ENCODE measurements at regions not wholly inside any gene's neighbourhood (a gene's known extent, or its start where the extent isn't known, plus 50 kb on each side); places are given as distances from the start of the nearest gene placed in this dataset.

DNA sequence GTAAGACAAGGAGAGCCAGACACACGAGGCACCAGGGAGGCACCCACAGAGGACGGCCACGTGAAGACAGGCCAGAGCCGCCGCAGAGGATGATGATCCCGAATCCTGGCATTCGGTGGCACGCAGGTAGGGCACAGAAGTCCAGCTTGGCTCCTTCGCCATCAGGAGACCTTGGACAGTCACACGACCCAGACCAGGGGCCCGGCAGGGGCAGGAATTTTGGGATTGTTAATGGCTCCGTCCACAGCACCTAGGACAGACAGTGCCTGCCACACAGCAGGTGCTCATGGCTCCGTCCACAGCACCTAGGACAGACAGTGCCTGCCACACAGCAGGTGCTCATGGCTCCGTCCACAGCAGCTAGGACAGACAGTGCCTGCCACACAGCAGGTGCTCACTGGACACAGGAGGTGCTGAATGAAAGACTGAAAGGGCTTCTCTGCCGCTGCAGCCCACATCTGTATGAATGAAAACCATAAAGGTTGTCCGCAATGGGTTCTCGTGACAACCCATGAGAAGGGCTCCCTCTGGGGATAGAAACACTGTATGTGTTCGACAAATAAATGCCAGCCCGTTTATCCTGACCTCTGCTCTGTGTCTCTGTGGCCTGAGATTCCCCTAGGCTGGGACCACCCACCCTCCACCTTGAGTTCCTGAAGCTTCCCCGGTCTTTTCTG is 341.6 kb downstream of the CTTN start:
- no peak overlapping the region for H3K4me3 ChIP-seq (replicated peaks in 1 of 2; ENCODE audit: low read depth in 2 of 2, low read length in 2 of 2)
- TF ChIP-seq, protein P1, sequence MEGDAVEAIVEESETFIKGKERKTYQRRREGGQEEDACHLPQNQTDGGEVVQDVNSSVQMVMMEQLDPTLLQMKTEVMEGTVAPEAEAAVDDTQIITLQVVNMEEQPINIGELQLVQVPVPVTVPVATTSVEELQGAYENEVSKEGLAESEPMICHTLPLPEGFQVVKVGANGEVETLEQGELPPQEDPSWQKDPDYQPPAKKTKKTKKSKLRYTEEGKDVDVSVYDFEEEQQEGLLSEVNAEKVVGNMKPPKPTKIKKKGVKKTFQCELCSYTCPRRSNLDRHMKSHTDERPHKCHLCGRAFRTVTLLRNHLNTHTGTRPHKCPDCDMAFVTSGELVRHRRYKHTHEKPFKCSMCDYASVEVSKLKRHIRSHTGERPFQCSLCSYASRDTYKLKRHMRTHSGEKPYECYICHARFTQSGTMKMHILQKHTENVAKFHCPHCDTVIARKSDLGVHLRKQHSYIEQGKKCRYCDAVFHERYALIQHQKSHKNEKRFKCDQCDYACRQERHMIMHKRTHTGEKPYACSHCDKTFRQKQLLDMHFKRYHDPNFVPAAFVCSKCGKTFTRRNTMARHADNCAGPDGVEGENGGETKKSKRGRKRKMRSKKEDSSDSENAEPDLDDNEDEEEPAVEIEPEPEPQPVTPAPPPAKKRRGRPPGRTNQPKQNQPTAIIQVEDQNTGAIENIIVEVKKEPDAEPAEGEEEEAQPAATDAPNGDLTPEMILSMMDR (IDR thresholded peaks at IDR 0.05; ENCODE audit: low read depth, low read length): no peak
- no peak for DNase-seq (ENCODE audit: low read depth in 2 of 2)

DNA sequence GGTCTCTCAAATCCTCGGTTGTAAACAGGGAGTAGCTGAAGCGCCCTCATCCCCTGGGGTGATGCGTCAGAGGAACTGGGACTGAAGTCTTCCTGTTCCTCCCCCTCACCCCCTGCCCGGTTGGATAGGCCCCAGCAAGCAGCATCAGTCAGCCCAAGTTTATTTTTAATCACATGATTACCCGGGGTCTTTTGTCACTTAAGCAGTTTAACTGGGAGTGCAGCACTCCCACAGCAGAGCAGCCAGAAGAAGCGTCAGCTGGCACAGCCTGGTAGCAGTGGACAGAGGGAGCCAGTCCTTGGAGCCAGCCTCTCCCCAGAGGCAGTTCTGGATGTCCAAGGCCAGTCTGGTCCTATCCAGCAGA is 342.1 kb downstream of the CTTN start:
- no peak for DNase-seq (ENCODE audit: low read depth in 2 of 2)
- TF ChIP-seq, protein P1 (IDR thresholded peaks at IDR 0.05; ENCODE audit: low read depth, low read length): no peak

DNA sequence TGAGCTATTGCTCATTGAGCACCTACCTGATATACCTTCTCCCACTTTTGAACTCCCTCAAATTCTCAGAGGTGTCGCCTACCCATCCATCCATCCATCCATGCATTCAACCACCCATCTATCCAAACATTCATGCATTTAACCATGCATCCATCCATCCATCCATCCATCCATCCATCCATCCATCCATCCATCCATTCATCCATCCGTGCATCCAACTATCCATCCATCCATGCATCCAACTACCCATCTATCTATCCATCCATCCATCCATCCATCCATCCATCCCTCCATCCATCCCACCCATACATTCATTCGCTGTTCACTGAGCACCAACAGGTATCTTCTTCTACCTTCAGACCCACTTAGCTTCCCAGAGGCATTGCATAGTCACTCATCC is 342.8 kb downstream of the CTTN start:
- no peak overlapping the region for H3K4me3 ChIP-seq (replicated peaks in 1 of 2; ENCODE audit: low read depth in 2 of 2, low read length in 2 of 2)
- no peak for DNase-seq (ENCODE audit: low read depth in 2 of 2)
- TF ChIP-seq, protein P1 (IDR thresholded peaks at IDR 0.05; ENCODE audit: low read depth, low read length): no peak

More for the DNA sequence above, 342.1 kb downstream of the CTTN start:
- H3K4me3 ChIP-seq (replicated peaks in 1 of 2; ENCODE audit: low read depth in 2 of 2, low read length in 2 of 2): no peak overlapping the region

DNA sequence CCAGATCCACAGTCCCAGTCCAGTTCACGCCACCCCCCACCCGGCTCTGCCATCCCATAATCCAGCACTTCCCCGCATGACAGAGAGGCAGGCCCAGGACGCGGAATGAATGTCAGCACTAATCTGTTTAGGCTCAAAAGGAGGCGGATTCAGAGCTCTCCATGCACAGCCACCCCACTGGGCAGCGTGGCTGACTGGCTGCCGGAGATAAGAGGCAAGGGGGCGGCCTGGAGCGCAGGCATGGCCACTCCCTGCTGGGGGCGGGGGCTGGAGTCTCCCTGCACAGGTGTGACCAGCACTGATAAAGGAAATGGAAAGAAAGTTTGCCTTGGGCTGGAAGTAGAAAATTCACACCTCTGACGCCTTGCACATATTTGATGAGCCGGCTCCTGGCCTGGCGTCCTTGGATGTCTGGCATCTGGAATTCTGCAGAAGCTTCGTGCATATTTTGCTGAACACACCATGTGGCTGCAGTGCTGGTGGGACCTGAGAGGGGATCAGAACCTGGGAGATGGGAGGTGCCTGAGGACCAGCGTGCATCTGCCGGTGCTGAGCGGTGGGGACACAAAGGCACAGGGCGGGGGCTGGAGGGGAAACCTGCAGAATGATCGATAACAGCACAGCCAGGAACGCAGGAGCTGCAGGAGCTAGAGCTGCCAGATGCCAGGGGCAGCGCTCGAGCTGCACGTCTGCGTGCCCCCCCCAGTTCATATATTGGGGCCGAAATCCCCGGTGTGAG is 344.4 kb downstream of the CTTN start:
- DNase-seq (ENCODE audit: low read depth in 2 of 2): no peak
- H3K4me3 ChIP-seq (replicated peaks in 1 of 2; ENCODE audit: low read depth in 2 of 2, low read length in 2 of 2): no peak overlapping the region

DNA sequence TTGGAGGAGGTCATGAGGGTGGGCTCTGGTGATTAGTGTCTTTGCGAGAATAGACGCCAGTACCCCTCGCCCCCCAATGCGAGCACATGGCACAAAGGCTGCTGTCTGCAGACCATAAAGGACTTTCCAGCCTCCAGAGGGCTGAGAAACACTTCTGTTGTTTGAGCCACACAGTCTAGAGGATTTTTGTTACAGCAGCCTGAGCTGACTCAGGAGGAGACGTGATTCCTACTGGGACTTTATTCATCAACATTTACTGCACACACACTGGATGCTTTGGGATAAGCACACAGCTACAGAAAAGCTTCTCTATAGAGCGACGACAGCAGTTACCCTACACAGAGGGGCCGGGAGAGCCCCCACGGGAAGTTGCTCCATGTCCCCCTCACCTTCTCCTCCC is 345.0 kb downstream of the CTTN start:
- TF ChIP-seq, protein P1 (IDR thresholded peaks at IDR 0.05; ENCODE audit: low read depth, low read length): no peak
- DNase-seq (ENCODE audit: low read depth in 2 of 2): no peak
- H3K4me3 ChIP-seq (replicated peaks in 1 of 2; ENCODE audit: low read depth in 2 of 2, low read length in 2 of 2): no peak overlapping the region

More for the DNA sequence above, 344.4 kb downstream of the CTTN start:
- TF ChIP-seq, protein P1 (IDR thresholded peaks at IDR 0.05; ENCODE audit: low read depth, low read length): no peak

DNA sequence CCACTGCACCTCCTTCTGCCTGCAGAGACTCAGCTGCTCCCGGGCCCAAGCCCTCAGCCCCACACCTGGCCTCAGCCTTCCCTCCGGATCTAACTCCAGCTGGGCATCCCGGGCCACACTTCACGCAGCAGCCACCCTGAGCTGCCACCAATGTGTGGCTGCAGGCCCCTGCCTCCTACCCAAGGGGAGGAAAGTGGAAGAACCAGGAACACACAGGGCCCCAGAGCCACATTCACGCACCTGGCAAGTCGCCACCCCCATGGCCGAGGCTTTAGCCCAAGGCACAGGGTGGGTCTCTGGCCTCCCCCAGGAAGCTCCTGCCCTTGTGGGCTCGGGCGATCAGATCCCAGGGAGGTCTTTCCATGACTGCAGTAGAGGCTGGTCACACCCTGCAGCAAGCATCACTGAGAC is 345.6 kb downstream of the CTTN start:
- no peak overlapping the region for H3K4me3 ChIP-seq (replicated peaks in 1 of 2; ENCODE audit: low read depth in 2 of 2, low read length in 2 of 2)
- DNase-seq (ENCODE audit: low read depth in 2 of 2): no peak
- TF ChIP-seq, protein P1 (IDR thresholded peaks at IDR 0.05; ENCODE audit: low read depth, low read length): no peak

Measured in cardiac fibroblast (primary cell).